Upper lobe of left lung (tissue), 4 donors: ENCODE measurements at regions not wholly inside any gene's neighbourhood (a gene's known extent, or its start where the extent isn't known, plus 50 kb on each side); places are given as distances from the start of the nearest gene placed in this dataset.

Source experiments
- CTCF ChIP-seq, 6 experiments: fragments of 450-650 bp in 4 of 6; fragments of 200-600 bp in 2 of 6; sonication (generic) in 2 of 6; IDR thresholded peaks; one replicate each; pipeline ENCODE4 v1.5.1; 2016 to 2019; ENCODE audit warnings: antibody characterized with exemption in 6 of 6
- POLR2AphosphoS5 ChIP-seq, 2 donors: sonication (generic); formaldehyde crosslinking; IDR thresholded peaks; one replicate each; pipeline ENCODE4 v1.5.1; 2017; ENCODE audit warnings: antibody characterized with exemption in 2 of 2

- TF ChIP-seq CTCF (IDR thresholded peaks at IDR 0.05): no peak
- no peak for TF ChIP-seq POLR2AphosphoS5 (IDR thresholded peaks at IDR 0.05)
Observed at GRCh38 chr7:159231017-159231416, 86.3 kb upstream of the VIPR2 start.
